WTC11 (cell line): ENCODE measurements at regions not wholly inside any gene's neighbourhood (a gene's known extent, or its start where the extent isn't known, plus 50 kb on each side); places are given as distances from the start of the nearest gene placed in this dataset.

Experiments
- ATAC-seq: fragments of 200-7000 bp; cut with Tn5 transposase; 2 replicates; pipeline ENCODE4 v1.10.0; 2021; ENCODE audit warnings: mild to moderate bottlenecking, moderate library complexity
- CTCF ChIA-PET: fragments of 300-600 bp; sonication (Branson Sonifier 250); formaldehyde crosslinking; loops from one replicate; lab custom pipeline; 2021; ENCODE audit warnings: antibody characterized with exemption; lab: Charles Lee
- POLR2A ChIA-PET: fragments of 350-600 bp; sonication (Branson Sonifier 250); formaldehyde crosslinking; loops from one replicate; lab custom pipeline; 2021; ENCODE audit warnings: antibody characterized with exemption; lab: Charles Lee
- DNase-seq: peaks from one replicate; pipeline ENCODE4 v3.0.0; 2021; ENCODE audit warnings: low spot score
- H3K27ac Mint-ChIP-seq: 2 replicates; pipeline ENCODE4 v1.8.0; 2021; ENCODE audit warnings: mixed read lengths
- H3K27me3 Mint-ChIP-seq: 2 replicates; pipeline ENCODE4 v1.8.0; 2021; ENCODE audit warnings: low read depth, mild to moderate bottlenecking, moderate library complexity, mixed read lengths
- H3K36me3 Mint-ChIP-seq: 2 replicates; pipeline ENCODE4 v1.8.0; 2021; ENCODE audit warnings: mixed read lengths
- H3K4me1 Mint-ChIP-seq: 2 replicates; pipeline ENCODE4 v1.8.0; 2022; ENCODE audit warnings: mixed read lengths
- H3K4me3 Mint-ChIP-seq: 2 replicates; pipeline ENCODE4 v1.8.0; 2021; ENCODE audit warnings: mild to moderate bottlenecking, moderate library complexity, mixed read lengths
- H3K9me3 Mint-ChIP-seq: 2 replicates; pipeline ENCODE4 v1.8.0; 2021; ENCODE audit warnings: mixed read lengths
- CREB1 ChIP-seq: sonication (generic); formaldehyde crosslinking; IDR thresholded peaks from 2 replicates; pipeline ENCODE4 v1.8.0; 2023; ENCODE audit warnings: mild to moderate bottlenecking, missing genetic modification reagents
- CREM ChIP-seq: sonication (generic); formaldehyde crosslinking; IDR thresholded peaks from 2 replicates; pipeline ENCODE4 v1.8.1; 2022; ENCODE audit warnings: mild to moderate bottlenecking, missing genetic modification reagents, moderate library complexity
- FOXJ3 ChIP-seq: sonication (generic); formaldehyde crosslinking; IDR thresholded peaks from 2 replicates; pipeline ENCODE4 v1.9.0; 2021; ENCODE audit warnings: missing genetic modification reagents, mild to moderate bottlenecking, borderline replicate concordance
- GTF2I ChIP-seq: fragments of 250-450 bp; sonication (Bioruptor Pico); conservative IDR thresholded peaks from 2 replicates; pipeline ENCODE4 v1.4.0; 2021; ENCODE audit warnings: mild to moderate bottlenecking
- HMGA2 ChIP-seq: fragments of 250-450 bp; sonication (Bioruptor Pico); IDR thresholded peaks from 2 replicates; pipeline ENCODE4 v1.4.0; 2021; ENCODE audit warnings: mild to moderate bottlenecking, moderate library complexity
- IRF2 ChIP-seq: sonication (generic); formaldehyde crosslinking; IDR thresholded peaks from 2 replicates; pipeline ENCODE4 v1.8.0; 2022; ENCODE audit warnings: low read depth, missing genetic modification reagents, borderline replicate concordance
- JUN ChIP-seq: sonication (generic); formaldehyde crosslinking; IDR thresholded peaks from 2 replicates; pipeline ENCODE4 v1.8.0; 2023; ENCODE audit warnings: mild to moderate bottlenecking, missing genetic modification reagents
- MXD4 ChIP-seq: fragments of 250-450 bp; sonication (Bioruptor Pico); IDR thresholded peaks from 2 replicates; pipeline ENCODE4 v1.8.0; 2021; ENCODE audit warnings: mild to moderate bottlenecking, moderate library complexity, borderline replicate concordance
- PRRX2 ChIP-seq: fragments of 250-450 bp; sonication (Bioruptor Pico); IDR thresholded peaks from 2 replicates; pipeline ENCODE4 v1.8.0; 2021; ENCODE audit warnings: mild to moderate bottlenecking
- TEAD1 ChIP-seq: sonication (generic); formaldehyde crosslinking; IDR thresholded peaks from 2 replicates; pipeline ENCODE4 v1.8.0; 2022; ENCODE audit warnings: mild to moderate bottlenecking, missing genetic modification reagents
- ZBTB21 ChIP-seq: sonication (generic); formaldehyde crosslinking; IDR thresholded peaks from 2 replicates; pipeline ENCODE4 v1.8.1; 2023; ENCODE audit warnings: mild to moderate bottlenecking, missing genetic modification reagents, borderline replicate concordance
- TF ChIP-seq, protein P1 (sequence below): sonication (generic); formaldehyde crosslinking; IDR thresholded peaks from 2 replicates; pipeline ENCODE4 v1.8.0; 2022; ENCODE audit warnings: missing genetic modification reagents
- TF ChIP-seq, protein P2 (sequence below): sonication (generic); formaldehyde crosslinking; conservative IDR thresholded peaks from 2 replicates; pipeline ENCODE4 v1.8.1; 2022; ENCODE audit warnings: mild to moderate bottlenecking, missing genetic modification reagents
- TF ChIP-seq, protein P3 (sequence below): sonication (generic); formaldehyde crosslinking; IDR thresholded peaks from 2 replicates; pipeline ENCODE4 v1.8.1; 2023; ENCODE audit warnings: mild to moderate bottlenecking, missing genetic modification reagents
- TF ChIP-seq, protein P4 (sequence below): fragments of 250-450 bp; sonication (Bioruptor Pico); IDR thresholded peaks from 2 replicates; pipeline ENCODE4 v2.1.2; 2022; ENCODE audit warnings: mild to moderate bottlenecking, moderate library complexity
- TF ChIP-seq, protein P5 (sequence below): sonication (generic); formaldehyde crosslinking; IDR thresholded peaks from 2 replicates; pipeline ENCODE4 v1.8.0; 2022; ENCODE audit warnings: mild to moderate bottlenecking, missing genetic modification reagents
- TF ChIP-seq, protein P6 (sequence below): sonication (generic); formaldehyde crosslinking; IDR thresholded peaks from 2 replicates; pipeline ENCODE4 v1.8.1; 2022; ENCODE audit warnings: low read depth, mild to moderate bottlenecking, moderate library complexity, missing genetic modification reagents, borderline replicate concordance
- TF ChIP-seq, protein P7 (sequence below): sonication (generic); formaldehyde crosslinking; IDR thresholded peaks from 2 replicates; pipeline ENCODE4 v1.8.0; 2023; ENCODE audit warnings: missing genetic modification reagents, mild to moderate bottlenecking, borderline replicate concordance
- TF ChIP-seq, protein P8 (sequence below): sonication (generic); formaldehyde crosslinking; IDR thresholded peaks from 2 replicates; pipeline ENCODE4 v1.8.1; 2022; ENCODE audit warnings: low read depth, missing genetic modification reagents, borderline replicate concordance

DNA sequence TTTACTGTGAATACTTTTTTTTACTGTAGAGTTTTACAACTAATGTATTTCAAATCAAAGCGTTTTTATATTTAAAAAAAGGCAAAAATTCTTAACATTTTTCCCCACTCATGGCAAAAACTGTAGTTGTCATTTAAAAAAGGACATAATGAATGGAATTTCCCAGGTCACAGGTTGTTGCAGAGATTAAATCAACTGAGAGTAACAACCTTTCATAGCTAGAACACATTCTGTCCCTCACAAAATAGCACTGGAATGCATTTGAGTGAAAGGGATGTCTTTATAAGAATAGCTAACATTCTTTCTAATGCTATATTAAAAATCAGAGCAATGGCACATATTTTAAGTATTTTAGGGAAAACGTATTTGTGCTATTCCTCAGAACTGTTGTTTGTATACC lies 1393.3 kb upstream of the ATXN8OS start (continued):
- TF ChIP-seq, protein P1, sequence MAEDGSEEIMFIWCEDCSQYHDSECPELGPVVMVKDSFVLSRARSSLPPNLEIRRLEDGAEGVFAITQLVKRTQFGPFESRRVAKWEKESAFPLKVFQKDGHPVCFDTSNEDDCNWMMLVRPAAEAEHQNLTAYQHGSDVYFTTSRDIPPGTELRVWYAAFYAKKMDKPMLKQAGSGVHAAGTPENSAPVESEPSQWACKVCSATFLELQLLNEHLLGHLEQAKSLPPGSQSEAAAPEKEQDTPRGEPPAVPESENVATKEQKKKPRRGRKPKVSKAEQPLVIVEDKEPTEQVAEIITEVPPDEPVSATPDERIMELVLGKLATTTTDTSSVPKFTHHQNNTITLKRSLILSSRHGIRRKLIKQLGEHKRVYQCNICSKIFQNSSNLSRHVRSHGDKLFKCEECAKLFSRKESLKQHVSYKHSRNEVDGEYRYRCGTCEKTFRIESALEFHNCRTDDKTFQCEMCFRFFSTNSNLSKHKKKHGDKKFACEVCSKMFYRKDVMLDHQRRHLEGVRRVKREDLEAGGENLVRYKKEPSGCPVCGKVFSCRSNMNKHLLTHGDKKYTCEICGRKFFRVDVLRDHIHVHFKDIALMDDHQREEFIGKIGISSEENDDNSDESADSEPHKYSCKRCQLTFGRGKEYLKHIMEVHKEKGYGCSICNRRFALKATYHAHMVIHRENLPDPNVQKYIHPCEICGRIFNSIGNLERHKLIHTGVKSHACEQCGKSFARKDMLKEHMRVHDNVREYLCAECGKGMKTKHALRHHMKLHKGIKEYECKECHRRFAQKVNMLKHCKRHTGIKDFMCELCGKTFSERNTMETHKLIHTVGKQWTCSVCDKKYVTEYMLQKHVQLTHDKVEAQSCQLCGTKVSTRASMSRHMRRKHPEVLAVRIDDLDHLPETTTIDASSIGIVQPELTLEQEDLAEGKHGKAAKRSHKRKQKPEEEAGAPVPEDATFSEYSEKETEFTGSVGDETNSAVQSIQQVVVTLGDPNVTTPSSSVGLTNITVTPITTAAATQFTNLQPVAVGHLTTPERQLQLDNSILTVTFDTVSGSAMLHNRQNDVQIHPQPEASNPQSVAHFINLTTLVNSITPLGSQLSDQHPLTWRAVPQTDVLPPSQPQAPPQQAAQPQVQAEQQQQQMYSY (CRISPR knock-in tag): no peak
- TF ChIP-seq, protein P2, sequence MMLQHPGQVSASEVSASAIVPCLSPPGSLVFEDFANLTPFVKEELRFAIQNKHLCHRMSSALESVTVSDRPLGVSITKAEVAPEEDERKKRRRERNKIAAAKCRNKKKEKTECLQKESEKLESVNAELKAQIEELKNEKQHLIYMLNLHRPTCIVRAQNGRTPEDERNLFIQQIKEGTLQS: no peak
- no peak for TF ChIP-seq CREB1 (CRISPR knock-in tag)
- TF ChIP-seq, protein P3, sequence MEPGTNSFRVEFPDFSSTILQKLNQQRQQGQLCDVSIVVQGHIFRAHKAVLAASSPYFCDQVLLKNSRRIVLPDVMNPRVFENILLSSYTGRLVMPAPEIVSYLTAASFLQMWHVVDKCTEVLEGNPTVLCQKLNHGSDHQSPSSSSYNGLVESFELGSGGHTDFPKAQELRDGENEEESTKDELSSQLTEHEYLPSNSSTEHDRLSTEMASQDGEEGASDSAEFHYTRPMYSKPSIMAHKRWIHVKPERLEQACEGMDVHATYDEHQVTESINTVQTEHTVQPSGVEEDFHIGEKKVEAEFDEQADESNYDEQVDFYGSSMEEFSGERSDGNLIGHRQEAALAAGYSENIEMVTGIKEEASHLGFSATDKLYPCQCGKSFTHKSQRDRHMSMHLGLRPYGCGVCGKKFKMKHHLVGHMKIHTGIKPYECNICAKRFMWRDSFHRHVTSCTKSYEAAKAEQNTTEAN: no peak
- TF ChIP-seq ZBTB21 (CRISPR knock-in tag): no peak
- TF ChIP-seq FOXJ3 (CRISPR knock-in tag): no peak

DNA sequence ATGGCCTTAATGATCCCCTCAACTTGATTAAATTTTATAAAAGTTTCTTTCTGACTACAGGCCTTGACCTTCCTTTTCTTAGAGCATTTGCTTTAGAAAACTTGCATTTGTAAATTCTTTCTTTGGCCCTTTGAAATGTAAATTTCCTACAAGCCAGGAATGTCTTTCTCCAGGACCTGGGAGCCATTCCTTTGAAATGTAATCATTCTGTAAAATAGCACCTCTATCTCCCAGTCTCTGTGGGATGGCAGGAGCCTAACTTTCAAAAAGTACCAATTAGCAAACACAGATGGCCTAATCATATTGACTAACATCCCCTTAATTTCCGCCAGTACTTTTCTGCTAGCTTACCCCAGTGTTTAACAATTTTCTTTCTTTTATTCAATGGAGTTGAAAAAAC lies 1394.2 kb upstream of the ATXN8OS start:
- Mint-ChIP-seq H3K27ac (peak overlapping the region; percentile 86; the same call in 1 of the 2 replicates), H3K4me3 (peak overlapping the region; percentile 40), H3K27me3 (peaks cover 46% of the 10 kb centered on the region), H3K36me3 (no peaks in the 10 kb centered on the region), H3K4me1 (peaks cover 68% of the 10 kb centered on the region), H3K9me3 (no peaks in the 10 kb centered on the region)
- POLR2A ChIA-PET: no interaction called here
- ATAC-seq: peak; percentile 96
- TF ChIP-seq, protein P4, sequence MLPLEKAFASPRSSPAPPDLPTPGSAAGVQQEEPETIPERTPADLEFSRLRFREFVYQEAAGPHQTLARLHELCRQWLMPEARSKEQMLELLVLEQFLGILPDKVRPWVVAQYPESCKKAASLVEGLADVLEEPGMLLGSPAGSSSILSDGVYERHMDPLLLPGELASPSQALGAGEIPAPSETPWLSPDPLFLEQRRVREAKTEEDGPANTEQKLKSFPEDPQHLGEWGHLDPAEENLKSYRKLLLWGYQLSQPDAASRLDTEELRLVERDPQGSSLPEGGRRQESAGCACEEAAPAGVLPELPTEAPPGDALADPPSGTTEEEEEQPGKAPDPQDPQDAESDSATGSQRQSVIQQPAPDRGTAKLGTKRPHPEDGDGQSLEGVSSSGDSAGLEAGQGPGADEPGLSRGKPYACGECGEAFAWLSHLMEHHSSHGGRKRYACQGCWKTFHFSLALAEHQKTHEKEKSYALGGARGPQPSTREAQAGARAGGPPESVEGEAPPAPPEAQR: no peak
- peak; percentile 81; the same call in 1 of the 2 replicates for TF ChIP-seq TEAD1 (CRISPR knock-in tag)
- DNase-seq: no peak
- CTCF ChIA-PET: no interaction called here

DNA sequence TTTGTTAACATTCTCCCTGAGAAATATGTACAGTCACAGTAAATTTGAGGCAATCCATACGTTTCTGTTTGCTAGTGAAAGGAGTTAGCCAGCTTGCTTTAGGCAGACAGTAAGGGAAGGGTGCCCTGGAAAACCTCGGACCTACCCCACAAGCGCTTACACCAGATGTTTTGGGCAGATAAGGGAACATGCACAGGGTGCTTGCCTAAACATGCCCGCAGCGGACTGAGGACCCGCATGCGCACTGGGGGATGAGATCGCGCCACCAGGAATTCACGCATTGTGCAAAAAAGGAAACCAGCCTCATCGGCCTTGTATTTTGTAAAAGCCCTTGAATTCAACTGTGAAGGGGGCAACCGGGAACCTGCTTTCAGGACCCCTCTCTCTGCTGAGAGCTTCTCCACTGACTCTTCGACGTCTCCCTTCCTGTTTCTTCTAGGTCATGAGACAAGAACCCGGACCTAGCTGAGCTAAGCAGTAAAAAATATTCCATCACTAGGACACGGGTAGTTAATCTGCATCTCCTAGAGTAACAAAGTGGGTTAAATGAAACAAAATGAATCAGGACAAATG lies 1399.2 kb upstream of the ATXN8OS start:
- POLR2A ChIA-PET: no interaction called here
- no peak for TF ChIP-seq FOXJ3 (CRISPR knock-in tag)
- no peak for TF ChIP-seq MXD4 (CRISPR knock-in tag)
- no peak for TF ChIP-seq JUN (CRISPR knock-in tag)
- TF ChIP-seq CREM (CRISPR knock-in tag): no peak
- TF ChIP-seq, protein P5, sequence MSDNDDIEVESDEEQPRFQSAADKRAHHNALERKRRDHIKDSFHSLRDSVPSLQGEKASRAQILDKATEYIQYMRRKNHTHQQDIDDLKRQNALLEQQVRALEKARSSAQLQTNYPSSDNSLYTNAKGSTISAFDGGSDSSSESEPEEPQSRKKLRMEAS: no peak
- TF ChIP-seq TEAD1 (CRISPR knock-in tag): no peak
- TF ChIP-seq, protein P6, sequence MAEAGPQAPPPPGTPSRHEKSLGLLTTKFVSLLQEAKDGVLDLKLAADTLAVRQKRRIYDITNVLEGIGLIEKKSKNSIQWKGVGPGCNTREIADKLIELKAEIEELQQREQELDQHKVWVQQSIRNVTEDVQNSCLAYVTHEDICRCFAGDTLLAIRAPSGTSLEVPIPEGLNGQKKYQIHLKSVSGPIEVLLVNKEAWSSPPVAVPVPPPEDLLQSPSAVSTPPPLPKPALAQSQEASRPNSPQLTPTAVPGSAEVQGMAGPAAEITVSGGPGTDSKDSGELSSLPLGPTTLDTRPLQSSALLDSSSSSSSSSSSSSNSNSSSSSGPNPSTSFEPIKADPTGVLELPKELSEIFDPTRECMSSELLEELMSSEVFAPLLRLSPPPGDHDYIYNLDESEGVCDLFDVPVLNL (CRISPR knock-in tag): no peak
- TF ChIP-seq, protein P7, sequence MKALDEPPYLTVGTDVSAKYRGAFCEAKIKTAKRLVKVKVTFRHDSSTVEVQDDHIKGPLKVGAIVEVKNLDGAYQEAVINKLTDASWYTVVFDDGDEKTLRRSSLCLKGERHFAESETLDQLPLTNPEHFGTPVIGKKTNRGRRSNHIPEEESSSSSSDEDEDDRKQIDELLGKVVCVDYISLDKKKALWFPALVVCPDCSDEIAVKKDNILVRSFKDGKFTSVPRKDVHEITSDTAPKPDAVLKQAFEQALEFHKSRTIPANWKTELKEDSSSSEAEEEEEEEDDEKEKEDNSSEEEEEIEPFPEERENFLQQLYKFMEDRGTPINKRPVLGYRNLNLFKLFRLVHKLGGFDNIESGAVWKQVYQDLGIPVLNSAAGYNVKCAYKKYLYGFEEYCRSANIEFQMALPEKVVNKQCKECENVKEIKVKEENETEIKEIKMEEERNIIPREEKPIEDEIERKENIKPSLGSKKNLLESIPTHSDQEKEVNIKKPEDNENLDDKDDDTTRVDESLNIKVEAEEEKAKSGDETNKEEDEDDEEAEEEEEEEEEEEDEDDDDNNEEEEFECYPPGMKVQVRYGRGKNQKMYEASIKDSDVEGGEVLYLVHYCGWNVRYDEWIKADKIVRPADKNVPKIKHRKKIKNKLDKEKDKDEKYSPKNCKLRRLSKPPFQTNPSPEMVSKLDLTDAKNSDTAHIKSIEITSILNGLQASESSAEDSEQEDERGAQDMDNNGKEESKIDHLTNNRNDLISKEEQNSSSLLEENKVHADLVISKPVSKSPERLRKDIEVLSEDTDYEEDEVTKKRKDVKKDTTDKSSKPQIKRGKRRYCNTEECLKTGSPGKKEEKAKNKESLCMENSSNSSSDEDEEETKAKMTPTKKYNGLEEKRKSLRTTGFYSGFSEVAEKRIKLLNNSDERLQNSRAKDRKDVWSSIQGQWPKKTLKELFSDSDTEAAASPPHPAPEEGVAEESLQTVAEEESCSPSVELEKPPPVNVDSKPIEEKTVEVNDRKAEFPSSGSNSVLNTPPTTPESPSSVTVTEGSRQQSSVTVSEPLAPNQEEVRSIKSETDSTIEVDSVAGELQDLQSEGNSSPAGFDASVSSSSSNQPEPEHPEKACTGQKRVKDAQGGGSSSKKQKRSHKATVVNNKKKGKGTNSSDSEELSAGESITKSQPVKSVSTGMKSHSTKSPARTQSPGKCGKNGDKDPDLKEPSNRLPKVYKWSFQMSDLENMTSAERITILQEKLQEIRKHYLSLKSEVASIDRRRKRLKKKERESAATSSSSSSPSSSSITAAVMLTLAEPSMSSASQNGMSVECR (CRISPR knock-in tag): no peak
- TF ChIP-seq GTF2I (CRISPR knock-in tag): no peak
- no peak for TF ChIP-seq PRRX2 (CRISPR knock-in tag)
- TF ChIP-seq, protein P8, sequence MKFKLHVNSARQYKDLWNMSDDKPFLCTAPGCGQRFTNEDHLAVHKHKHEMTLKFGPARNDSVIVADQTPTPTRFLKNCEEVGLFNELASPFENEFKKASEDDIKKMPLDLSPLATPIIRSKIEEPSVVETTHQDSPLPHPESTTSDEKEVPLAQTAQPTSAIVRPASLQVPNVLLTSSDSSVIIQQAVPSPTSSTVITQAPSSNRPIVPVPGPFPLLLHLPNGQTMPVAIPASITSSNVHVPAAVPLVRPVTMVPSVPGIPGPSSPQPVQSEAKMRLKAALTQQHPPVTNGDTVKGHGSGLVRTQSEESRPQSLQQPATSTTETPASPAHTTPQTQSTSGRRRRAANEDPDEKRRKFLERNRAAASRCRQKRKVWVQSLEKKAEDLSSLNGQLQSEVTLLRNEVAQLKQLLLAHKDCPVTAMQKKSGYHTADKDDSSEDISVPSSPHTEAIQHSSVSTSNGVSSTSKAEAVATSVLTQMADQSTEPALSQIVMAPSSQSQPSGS (CRISPR knock-in tag): no peak
- no peak for TF ChIP-seq IRF2
- no peak for TF ChIP-seq HMGA2 (CRISPR knock-in tag)

More for the DNA sequence above, 1399.2 kb upstream of the ATXN8OS start:
- Mint-ChIP-seq H3K4me1 (peaks cover 38% of the 10 kb centered on the region), H3K27me3 (peaks cover 22% of the 10 kb centered on the region), H3K4me3 (no peak overlapping the region), H3K27ac (no peak overlapping the region), H3K36me3 (peaks cover 19% of the 10 kb centered on the region), H3K9me3 (peaks cover 24% of the 10 kb centered on the region)
- CTCF ChIA-PET: no interaction called here
- ATAC-seq (no peak), DNase-seq (no peak)
